K562 (cell line): ENCODE measurements at regions not wholly inside any gene's neighbourhood (a gene's known extent, or its start where the extent isn't known, plus 50 kb on each side); places are given as distances from the start of the nearest gene placed in this dataset.
A peak's percentile ranks its signal among the peaks of the same experiment; 100 is the strongest.

Experiments
- BACH1 ChIP-seq: fragments of 200-800 bp; sonication (Bioruptor generic); IDR thresholded peaks from 2 replicates; pipeline ENCODE4 v1.6.1; 2016; ENCODE audit warnings: missing genetic modification characterization, missing compliant biosample characterization
- DACH1 ChIP-seq: fragments of 450-650 bp; IDR thresholded peaks from 2 replicates; pipeline ENCODE4 v1.6.1; 2018; ENCODE audit not compliant: partially characterized antibody
- DDX20 ChIP-seq: fragments of 450-650 bp; IDR thresholded peaks from 2 replicates; pipeline ENCODE4 v1.6.1; 2016; ENCODE audit warnings: missing genetic modification characterization, low read depth, mild to moderate bottlenecking, missing compliant biosample characterization, moderate library complexity
- HMG20B ChIP-seq: fragments of 250-450 bp; sonication (Bioruptor Pico); IDR thresholded peaks from 2 replicates; pipeline ENCODE4 v1.5.0; 2021; ENCODE audit warnings: mild to moderate bottlenecking
- HNRNPLL ChIP-seq: fragments of 200-400 bp; formaldehyde crosslinking; IDR thresholded peaks from 2 replicates; pipeline ENCODE4 v1.6.1; 2017; ENCODE audit warnings: low read length, low read depth, mild to moderate bottlenecking; ENCODE audit not compliant: poor library complexity, severe bottlenecking
- L3MBTL2 ChIP-seq: fragments of 450-650 bp; IDR thresholded peaks from 2 replicates; pipeline ENCODE4 v1.6.1; 2016; ENCODE audit warnings: mild to moderate bottlenecking, moderate library complexity
- MEF2A ChIP-seq: IDR thresholded peaks from 2 replicates; pipeline ENCODE4 v1.6.1; 2011; ENCODE audit warnings: low read depth, mild to moderate bottlenecking, low read length, moderate library complexity; ENCODE audit not compliant: control insufficient read depth
- NFXL1 ChIP-seq: fragments of 450-650 bp; formaldehyde crosslinking; IDR thresholded peaks from 2 replicates; pipeline ENCODE4 v1.4.0; 2021; ENCODE audit warnings: mild to moderate bottlenecking
- POLR2AphosphoS5 ChIP-seq: IDR thresholded peaks from 2 replicates; pipeline ENCODE4 v1.6.1; 2011; ENCODE audit warnings: mild to moderate bottlenecking, low read depth, low read length, moderate library complexity; ENCODE audit not compliant: control insufficient read depth, insufficient read depth
- RAD21 ChIP-seq, 2 experiments: fragments of 250-450 bp in 1 of 2; fragments of 450-650 bp in 1 of 2; sonication (Bioruptor Pico) in 1 of 2; formaldehyde crosslinking in 1 of 2; IDR thresholded peaks in 1 of 2; conservative IDR thresholded peaks in 1 of 2; 2 replicates each; pipeline versions ENCODE4 v1.4.0 to v1.8.0; 2020 to 2022; ENCODE audit warnings: mild to moderate bottlenecking in 2 of 2, moderate library complexity in 1 of 2
- SMAD2 ChIP-seq: fragments of 150-350 bp; IDR thresholded peaks from 2 replicates; pipeline ENCODE4 v1.6.1; 2014; ENCODE audit warnings: low read depth, mild to moderate bottlenecking, low read length
- SPI1 ChIP-seq: IDR thresholded peaks from 2 replicates; pipeline ENCODE4 v1.6.1; 2011; ENCODE audit warnings: low read depth, low read length, control low read depth, borderline replicate concordance
- TAF1 ChIP-seq: IDR thresholded peaks from 2 replicates; pipeline ENCODE4 v1.6.1; 2011; ENCODE audit warnings: mild to moderate bottlenecking, low read length, moderate library complexity; ENCODE audit not compliant: insufficient read depth, control insufficient read depth, severe bottlenecking; ENCODE audit errors: extremely low read depth
- TAF9B ChIP-seq: fragments of 450-650 bp; IDR thresholded peaks from 2 replicates; pipeline ENCODE4 v1.6.1; 2018; ENCODE audit warnings: mild to moderate bottlenecking; ENCODE audit not compliant: partially characterized antibody
- TCF3 ChIP-seq: sonication (generic); formaldehyde crosslinking; IDR thresholded peaks from 2 replicates; pipeline ENCODE4 v1.4.0; 2020; ENCODE audit warnings: mild to moderate bottlenecking, missing genetic modification reagents
- YY1 ChIP-seq, 3 experiments: IDR thresholded peaks; 2 replicates each; pipeline ENCODE4 v1.6.1; 2011; ENCODE audit warnings: low read length in 2 of 3, mild to moderate bottlenecking in 2 of 3, moderate library complexity in 2 of 3, borderline replicate concordance in 1 of 3, control low read depth in 1 of 3, low read depth in 1 of 3; ENCODE audit not compliant: insufficient read depth in 3 of 3, insufficient replicate concordance in 2 of 3, control insufficient read depth in 1 of 3, insufficient read length in 1 of 3; ENCODE audit errors: extremely low read depth in 1 of 3
- ZFX ChIP-seq: sonication (generic); formaldehyde crosslinking; IDR thresholded peaks from 2 replicates; pipeline ENCODE4 v1.8.0; 2022; ENCODE audit warnings: mild to moderate bottlenecking, missing genetic modification reagents, moderate library complexity
- ZNF717 ChIP-seq: fragments of 250-450 bp; sonication (Bioruptor Pico); IDR thresholded peaks from 2 replicates; pipeline ENCODE4 v1.5.0; 2021
- ZNF830 ChIP-seq: fragments of 250-450 bp; sonication (Bioruptor Pico); IDR thresholded peaks from 2 replicates; pipeline ENCODE4 v1.5.0; 2021; ENCODE audit warnings: mild to moderate bottlenecking
- TF ChIP-seq, protein P1 (sequence below): sonication (generic); formaldehyde crosslinking; IDR thresholded peaks from 2 replicates; pipeline ENCODE4 v1.8.0; 2022; ENCODE audit warnings: mild to moderate bottlenecking, missing genetic modification reagents, borderline replicate concordance
- TF ChIP-seq, protein P2 (sequence below): sonication (generic); IDR thresholded peaks from 2 replicates; pipeline ENCODE4 v1.6.1; 2016
- TF ChIP-seq, protein P3 (sequence below): fragments of 450-650 bp; IDR thresholded peaks from 2 replicates; pipeline ENCODE4 v1.6.1; 2016

DNA sequence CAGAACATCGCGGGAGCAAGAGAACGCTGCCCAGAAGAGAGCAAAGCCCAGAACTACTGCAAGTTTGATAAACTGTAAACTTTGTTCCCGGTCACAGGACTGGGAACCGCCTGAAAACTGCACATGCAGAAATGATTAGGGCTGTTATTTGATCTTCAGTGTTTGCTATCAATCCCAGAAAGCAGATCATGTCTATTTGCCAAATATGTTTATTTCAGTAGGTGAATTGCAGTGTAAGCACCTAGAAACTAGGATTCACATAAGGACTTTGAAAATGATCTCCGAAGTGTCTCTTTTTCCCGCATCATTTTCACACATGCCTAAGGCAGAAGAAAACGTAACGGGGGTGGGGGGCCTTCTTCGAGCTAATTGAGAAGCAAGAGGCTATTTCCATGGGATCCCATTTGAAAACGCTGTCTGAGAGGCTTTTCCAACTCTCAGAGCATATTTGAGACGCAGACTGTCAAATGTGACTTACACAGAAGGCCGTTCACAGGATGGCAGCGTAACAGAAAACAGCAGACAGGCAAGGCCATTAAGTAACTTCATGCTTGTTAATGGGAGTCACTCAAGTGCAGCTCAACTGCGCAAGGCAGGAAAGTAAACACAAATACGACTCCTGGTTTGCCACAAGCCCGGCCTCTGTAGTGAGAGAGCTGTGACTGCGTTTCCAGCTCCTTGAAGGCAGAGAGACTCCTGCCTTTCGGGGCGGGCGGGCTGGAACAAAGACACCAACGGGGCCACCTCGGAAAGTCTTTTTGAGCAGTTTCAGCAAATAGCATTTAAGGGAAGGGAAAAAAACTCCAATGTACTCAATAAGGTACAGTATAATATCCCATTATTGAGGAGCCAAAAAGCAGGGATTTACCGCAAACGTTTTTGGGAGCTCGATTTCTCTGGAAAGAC is 144.7 kb upstream of the ZNF217 start (continued):
- TF ChIP-seq, protein P1, sequence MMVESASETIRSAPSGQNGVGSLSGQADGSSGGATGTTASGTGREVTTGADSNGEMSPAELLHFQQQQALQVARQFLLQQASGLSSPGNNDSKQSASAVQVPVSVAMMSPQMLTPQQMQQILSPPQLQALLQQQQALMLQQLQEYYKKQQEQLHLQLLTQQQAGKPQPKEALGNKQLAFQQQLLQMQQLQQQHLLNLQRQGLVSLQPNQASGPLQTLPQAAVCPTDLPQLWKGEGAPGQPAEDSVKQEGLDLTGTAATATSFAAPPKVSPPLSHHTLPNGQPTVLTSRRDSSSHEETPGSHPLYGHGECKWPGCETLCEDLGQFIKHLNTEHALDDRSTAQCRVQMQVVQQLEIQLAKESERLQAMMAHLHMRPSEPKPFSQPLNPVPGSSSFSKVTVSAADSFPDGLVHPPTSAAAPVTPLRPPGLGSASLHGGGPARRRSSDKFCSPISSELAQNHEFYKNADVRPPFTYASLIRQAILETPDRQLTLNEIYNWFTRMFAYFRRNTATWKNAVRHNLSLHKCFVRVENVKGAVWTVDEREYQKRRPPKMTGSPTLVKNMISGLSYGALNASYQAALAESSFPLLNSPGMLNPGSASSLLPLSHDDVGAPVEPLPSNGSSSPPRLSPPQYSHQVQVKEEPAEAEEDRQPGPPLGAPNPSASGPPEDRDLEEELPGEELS (CRISPR knock-in tag) = no peak
- TF ChIP-seq SPI1 (no peak), TAF9B (peak; percentile 12), ZFX (CRISPR knock-in tag) (0 out of 2 replicates have a peak, but pooled peaks have one; percentile 30), POLR2AphosphoS5 (peak; percentile 38; the same call in 1 of the 2 replicates), HNRNPLL (peak; percentile 54), SMAD2 (no peak), DACH1 (peak; percentile 71), TAF1 (peak; percentile 54), NFXL1 (0 out of 2 replicates have a peak, but pooled peaks have one; percentile 10), MEF2A (no peak), HMG20B (CRISPR knock-in tag) (no peak), BACH1 (tag) (no peak; the same call in 1 of the 2 replicates), YY1 (IDR thresholded peaks at IDR 0.05; ENCODE audit: borderline replicate concordance in 1 of 3, control insufficient read depth in 1 of 3, extremely low read depth in 1 of 3, insufficient read depth in 3 of 3, insufficient read length in 1 of 3, insufficient replicate concordance in 2 of 3, low read depth in 1 of 3, low read length in 2 of 3) (peak in 1 of 3 experiments; percentile 56), DDX20 (tag) (0 out of 2 replicates have a peak, but pooled peaks have one; percentile 16), L3MBTL2 (peak; percentile 76; the same call in 1 of the 2 replicates), ZNF717 (CRISPR knock-in tag) (no peak), ZNF830 (CRISPR knock-in tag) (0 out of 2 replicates have a peak, but pooled peaks have one; percentile 15), TCF3 (CRISPR knock-in tag) (no peak), RAD21 (CRISPR knock-in tag; conservative IDR thresholded peaks at IDR 0.05 in 1 of 2, IDR thresholded peaks at IDR 0.05 in 1 of 2) (peak in 1 of 2 experiments; percentile 15; a peak in 1 of 4 replicates)
- TF ChIP-seq, protein P2, sequence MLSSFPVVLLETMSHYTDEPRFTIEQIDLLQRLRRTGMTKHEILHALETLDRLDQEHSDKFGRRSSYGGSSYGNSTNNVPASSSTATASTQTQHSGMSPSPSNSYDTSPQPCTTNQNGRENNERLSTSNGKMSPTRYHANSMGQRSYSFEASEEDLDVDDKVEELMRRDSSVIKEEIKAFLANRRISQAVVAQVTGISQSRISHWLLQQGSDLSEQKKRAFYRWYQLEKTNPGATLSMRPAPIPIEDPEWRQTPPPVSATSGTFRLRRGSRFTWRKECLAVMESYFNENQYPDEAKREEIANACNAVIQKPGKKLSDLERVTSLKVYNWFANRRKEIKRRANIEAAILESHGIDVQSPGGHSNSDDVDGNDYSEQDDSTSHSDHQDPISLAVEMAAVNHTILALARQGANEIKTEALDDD = 0 out of 2 replicates have a peak, but pooled peaks have one; percentile 10
- TF ChIP-seq, protein P3, sequence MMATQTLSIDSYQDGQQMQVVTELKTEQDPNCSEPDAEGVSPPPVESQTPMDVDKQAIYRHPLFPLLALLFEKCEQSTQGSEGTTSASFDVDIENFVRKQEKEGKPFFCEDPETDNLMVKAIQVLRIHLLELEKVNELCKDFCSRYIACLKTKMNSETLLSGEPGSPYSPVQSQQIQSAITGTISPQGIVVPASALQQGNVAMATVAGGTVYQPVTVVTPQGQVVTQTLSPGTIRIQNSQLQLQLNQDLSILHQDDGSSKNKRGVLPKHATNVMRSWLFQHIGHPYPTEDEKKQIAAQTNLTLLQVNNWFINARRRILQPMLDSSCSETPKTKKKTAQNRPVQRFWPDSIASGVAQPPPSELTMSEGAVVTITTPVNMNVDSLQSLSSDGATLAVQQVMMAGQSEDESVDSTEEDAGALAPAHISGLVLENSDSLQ = peak; percentile 75
